Pulmonary artery endothelial cell (primary cell): ENCODE measurements at regions not wholly inside any gene's neighbourhood (a gene's known extent, or its start where the extent isn't known, plus 50 kb on each side); places are given as distances from the start of the nearest gene placed in this dataset.
"Not testable (repeated sequence)": the region's sequence is repeated elsewhere in the genome, so short reads cannot be mapped to it uniquely, and the experiment has no call there.

ENCODE experiments used
- DNase-seq: peaks from one replicate; pipeline ENCODE4 v3.0.0-alpha.2; 2011; ENCODE audit warnings: low read depth, low spot score

DNA sequence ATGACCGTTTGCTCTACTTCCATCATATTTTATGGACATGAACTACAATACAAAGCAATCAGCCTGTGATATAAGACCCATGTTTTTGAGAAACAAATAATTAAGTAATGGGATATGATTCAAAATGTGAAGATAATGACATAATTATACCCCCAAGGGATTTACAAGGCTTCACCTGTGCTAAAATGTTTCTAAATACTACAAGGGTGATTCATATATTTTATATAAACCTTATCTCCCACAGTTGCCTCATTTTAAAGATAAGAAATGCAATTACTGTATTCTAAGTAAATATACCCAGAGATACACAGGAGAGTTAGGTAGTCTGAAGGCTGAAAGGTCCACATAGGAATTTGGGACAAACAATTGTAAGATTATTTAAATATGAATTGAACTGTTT lies 662.0 kb upstream of the CHD1 start:
- DNase-seq, result no peak

DNA sequence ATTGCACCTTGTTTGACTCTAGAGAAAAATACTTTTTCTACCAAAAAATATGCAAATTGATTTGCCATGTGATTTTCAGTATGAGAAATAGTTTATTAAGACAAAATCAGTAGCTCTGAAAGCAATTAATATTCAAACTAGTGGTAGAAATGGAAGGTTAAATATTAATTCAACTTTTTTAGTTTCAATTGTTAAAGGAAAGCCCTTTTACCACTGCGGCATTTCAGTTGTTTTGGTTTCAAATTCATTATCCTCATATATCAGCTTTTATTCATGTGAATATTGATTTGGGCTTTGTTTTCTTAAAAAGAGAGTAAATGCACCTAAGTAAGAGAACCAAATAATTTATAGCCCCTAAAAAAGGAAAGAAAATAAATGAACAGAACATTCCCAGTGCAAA lies 660.6 kb upstream of the CHD1 start:
- DNase-seq, result no peak

DNA sequence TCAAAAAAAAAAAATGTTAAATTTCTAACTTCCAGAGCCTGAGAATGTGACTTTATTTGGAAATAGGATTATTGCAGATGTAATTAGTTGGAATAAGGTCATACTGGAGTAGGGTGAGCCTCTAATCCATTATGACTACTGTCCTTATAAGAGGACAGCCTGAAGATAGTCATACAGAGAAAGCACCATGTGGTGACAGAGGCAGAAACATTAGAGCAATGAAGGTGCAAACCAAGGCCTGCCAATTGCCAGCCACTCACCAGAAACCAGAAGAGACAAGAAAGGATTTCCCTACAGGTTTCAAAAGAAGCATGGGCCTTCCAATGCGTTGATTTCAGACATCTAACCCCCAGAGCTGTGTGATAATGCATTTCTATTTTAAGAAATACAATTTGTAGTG lies 659.2 kb upstream of the CHD1 start:
- no peak for DNase-seq

DNA sequence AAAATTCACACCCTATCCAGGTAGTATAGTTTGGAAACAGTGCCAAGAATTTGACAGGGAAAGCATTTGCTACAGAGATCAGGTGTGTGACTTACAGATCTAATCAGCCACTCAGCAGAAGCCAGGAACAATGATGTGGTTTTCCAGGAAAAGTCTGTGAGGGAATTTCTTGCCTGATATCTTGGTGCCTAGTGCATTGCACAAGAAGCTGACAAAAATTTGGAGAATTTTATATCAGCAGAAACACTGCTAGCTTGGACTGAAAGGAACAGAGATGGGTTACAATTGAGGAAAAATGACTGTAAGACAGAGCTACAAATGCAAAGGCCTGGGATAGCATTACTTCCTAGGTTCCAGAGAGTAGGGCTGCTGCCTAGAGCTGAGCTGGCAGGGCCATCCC lies 658.1 kb upstream of the CHD1 start:
- DNase-seq, result no peak

DNA sequence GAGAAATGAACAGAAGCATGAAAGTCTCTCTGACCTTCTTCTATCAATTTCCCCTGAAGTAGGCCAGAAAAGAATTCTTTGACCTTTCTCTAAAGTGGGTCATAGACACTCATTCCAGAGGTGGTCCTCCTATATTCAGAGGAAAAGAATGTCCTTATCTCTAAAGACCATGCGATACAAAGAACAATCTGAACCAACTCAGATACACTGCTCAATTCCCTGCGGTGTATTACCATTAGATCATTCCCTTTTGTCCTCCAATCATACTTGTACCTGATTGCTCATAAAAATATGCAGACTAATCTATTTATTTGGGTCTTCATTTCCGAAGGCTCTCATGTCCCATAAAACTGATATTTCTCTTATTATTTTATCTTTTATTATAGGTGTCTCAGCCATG lies 652.4 kb upstream of the CHD1 start:
- DNase-seq, result peak; percentile 40

DNA sequence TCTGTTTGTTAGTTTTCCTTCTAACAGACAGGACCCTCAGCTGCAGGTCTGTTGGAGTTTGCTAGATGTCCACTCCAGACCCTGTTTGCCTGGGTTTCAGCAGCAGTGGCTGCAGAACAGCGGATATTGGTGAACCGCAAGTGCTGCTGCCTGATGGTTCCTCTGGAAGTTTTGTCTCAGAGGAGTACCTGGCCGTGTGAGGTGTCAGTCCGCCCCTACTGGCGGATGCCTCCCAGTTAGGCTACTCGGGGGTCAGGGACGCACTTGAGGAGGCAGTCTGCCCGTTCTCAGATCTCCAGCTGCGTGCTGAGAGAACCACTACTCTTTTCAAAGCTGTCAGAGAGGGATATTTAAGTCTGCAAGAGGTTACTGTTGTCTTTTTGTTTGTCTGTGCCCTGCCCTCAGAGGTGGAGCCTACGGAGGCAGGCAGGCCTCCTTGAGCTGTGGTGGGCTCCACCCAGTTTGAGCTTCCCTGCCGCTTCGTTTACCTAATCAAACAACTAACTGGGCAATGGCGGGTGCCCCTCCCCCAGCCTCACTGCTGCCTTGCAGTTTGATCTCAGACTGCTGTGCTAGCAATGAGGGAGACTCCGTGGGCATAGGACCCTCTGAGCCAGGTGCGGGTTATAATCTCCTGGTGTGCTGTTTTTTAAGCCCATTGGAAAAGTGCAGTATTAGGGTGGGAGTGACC lies 634.3 kb upstream of the CHD1 start:
- not testable (repeated sequence) for DNase-seq

DNA sequence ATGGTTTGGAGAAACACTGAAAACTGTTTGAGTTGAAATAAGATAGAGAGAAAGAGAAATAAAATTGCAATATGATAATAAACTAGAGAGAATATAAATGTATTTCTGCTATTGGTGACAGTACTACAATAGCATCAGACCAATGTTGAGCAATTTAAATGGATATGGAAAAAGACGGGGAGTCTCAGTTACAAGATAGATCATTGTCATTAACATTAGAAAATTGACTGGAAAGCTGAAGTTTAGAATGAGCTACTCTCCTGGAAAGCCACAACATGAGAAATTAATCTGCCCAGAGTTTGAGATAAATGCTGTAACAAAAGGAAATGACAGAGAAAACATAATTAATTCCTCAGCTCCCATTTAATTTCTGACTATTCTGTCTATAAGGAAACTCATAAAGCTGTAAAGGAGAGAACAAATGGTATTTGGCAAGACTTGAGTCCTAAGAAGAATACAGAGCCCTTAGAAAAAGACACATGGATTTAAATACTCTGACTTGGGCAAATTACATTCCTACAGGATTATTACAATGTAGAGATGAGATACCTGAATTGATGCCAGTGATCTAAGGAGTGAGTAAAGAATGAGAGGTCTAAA lies 624.5 kb upstream of the CHD1 start:
- no peak for DNase-seq

DNA sequence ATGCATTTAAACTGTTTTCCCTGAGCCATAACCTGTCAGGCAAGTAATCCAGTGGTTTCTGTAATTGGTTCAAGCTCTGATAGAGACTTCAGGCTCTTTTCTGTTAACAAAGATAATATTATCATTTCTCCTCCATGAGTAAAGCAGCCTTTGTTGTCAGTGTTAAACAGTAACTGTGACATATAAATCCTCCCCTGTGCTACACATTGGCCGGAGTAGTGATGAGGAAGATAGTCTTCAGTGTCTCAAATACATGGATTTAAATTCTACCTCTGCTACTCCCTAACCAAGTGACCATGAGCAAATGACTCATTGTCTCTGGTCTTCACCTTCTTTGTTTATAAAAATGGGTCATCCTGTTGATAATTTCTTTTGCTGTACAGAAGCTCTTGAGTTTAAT lies 615.5 kb upstream of the CHD1 start:
- DNase-seq, result no peak

DNA sequence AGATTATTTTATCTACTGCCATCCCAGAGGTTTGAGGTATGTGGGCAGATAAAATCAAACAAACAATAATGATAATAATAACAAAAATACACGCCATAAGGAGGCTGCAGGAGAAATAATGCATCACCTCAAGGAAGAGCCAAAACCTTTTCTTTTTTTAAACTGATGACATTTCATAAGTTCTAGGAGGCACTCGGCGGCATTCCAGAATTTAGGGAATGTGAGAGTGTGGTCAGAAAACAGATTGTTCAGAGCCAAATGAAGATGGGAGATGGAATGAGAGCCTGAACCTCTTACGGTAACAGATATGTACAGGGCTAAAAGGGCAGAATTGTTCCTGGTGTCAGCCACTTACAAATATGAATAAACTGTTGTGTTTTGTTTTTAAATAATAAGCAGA lies 615.0 kb upstream of the CHD1 start:
- DNase-seq, result no peak

DNA sequence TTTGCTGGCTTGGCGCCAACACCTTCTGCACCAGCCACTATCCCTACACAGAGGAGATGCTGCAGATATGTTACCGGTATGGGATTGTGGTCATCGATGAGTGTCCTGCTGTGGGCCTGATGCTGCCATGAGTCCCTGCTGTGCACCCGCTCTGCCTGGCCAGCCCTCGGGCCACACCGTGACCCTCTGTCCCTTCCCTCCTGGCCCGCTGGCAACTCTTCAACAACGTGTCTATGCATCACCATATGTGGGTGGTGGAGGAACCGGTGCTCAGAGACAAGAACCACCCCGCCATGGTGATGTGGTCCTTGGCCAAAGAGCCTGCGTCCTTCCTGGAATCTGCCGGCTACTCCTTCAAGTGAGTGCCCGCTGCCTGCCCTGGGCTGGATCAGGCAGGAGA lies 605.4 kb upstream of the CHD1 start:
- DNase-seq, result not testable (repeated sequence)

DNA sequence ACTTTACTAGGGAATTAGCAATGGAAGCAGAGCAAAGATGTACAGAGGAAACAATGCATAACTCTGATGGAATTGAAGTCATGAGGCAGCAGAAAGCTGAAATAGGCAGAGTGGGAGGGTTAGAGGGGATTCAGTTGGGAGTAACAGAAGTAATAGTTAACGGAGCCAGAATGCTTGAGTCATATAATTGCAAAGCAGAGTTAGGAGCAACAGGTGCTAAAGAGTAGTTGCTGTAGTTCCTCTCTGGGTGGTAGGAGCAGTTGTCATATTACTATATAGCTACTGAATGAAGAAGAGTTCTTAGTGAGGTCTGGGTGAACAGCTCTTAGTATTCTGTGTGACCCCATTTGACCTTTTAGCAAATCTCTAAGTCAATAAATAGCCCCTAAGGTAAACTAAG lies 592.9 kb upstream of the CHD1 start:
- not testable (repeated sequence) for DNase-seq

DNA sequence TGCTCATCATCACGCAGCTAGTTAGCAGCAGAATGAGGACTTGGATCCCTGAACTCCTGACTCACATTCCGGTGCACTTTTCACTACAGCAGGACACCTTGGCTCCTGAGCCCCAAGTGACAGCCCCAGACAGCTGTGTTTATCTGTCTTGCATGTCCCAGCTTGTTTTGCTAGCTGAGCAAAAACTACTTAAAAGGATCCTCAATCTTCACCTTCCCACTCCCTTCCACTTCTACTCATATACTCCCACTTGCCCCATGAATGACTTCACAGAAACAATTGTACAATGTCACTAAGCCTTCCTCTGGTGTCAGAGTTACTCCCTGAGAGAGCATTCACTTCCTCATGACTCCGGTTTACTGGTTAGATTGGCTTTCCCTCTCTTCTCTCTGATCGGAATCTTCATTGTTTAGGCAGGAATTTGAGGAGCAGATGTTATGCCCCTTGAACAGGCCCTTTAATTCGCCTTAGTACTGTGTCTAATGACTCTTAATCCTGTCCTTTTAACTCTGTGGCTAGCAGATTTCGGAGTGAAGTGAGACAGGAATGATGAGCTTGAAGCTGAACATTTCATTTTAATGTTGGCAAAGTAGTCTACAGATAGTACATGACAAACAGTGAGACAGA lies 587.2 kb upstream of the CHD1 start:
- DNase-seq, result not testable (repeated sequence)

DNA sequence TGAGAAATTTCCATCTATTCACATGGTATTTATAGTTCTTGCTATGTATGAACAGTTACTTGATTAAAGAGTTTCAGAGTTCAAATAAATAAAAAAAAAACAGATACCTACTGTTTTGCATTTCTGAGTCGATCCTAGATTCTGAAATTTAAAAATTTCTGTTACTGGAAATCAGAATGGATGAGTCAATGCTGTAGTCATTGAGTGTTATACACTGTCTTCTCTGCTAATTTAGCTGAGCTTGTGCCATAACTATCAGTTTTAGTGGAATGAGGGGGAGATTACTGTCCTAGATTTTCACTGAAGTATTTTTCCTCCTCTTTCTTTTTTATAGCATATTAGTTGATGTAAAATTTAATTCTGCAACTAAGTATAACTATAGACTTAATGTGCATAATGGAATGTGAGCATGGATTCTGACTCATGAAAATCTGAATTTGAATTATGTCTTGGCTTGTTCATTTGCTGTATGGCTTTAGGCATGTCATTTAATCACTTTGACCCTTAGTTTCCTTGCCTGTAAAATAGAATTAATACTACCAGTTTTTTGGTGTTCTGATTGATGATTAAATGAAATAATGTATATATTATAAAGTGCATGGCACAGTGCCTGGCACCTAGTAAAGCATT lies 581.5 kb upstream of the CHD1 start:
- not testable (repeated sequence) for DNase-seq

DNA sequence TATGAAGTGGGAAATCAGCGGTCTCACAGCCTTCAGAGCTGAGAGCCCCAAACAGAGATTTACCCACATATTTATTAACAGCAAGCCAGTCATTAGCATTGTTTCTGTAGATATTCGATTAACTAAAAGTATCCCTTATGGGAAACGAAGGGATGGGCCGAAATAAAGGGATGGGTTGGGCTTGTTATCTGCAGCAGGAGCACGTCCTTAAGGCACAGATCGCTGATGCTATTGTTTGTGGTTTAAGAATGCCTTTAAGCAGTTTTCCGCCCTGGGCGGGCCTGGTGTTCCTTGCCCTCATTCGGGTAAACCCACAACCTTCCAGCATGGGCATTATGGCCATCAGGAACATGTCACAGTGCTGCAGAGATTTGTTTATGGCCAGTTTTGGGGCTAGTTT lies 580.3 kb upstream of the CHD1 start:
- not testable (repeated sequence) for DNase-seq

DNA sequence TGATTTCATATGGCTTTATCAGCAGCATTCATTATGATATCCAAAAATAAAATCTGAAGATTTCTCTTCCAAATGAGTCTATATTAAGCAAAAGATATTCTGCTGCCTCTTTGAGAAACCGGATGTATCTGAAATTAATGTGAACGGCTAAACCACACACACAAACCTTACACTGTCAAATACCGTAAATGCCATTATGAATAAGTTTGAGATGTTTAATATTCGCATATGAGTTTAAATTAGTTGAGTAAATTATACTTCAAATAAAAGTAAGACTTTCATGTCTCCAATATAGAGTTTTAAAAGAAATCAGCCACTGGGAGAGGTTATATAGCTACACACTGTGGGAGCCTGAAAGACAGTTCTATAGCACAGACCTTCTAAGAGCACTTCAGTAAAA lies 566.6 kb upstream of the CHD1 start:
- not testable (repeated sequence) for DNase-seq

DNA sequence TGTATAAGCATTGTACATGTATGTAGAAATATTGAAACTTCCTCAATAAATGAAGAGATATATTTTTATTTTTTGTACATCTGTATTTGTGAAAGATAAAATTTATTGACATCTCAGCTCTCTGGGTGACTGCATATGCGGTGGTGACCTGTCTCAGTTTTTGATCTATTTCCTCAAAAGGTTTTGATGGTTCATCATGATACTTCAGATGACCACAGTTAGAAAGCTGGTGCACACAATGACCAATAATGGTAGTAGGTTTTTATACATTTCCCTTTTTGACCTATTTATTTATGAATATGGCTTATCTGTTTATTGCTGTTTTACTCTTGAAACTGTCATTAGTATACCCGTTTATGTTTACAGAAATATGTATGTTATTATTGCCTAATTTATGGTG lies 549.6 kb upstream of the CHD1 start:
- not testable (repeated sequence) for DNase-seq

DNA sequence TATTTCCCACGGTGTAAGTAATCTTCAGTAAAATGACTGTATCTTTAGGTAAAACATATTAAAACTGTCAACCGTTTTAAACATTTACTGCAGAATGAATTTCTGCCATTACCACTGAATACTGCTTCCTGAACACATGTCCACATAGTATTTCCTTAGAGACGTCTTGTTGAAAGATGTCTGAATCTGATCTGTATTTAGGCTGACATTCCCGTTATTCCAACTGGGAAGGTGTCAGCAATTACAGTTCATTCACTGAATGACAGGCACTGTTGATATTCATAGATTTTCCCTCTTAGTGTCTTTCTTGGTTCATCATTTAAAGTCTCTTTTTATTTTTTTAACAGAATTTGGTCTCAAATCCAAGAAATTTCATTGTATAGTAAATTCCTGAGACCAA lies 544.5 kb upstream of the CHD1 start:
- DNase-seq, result not testable (repeated sequence)

DNA sequence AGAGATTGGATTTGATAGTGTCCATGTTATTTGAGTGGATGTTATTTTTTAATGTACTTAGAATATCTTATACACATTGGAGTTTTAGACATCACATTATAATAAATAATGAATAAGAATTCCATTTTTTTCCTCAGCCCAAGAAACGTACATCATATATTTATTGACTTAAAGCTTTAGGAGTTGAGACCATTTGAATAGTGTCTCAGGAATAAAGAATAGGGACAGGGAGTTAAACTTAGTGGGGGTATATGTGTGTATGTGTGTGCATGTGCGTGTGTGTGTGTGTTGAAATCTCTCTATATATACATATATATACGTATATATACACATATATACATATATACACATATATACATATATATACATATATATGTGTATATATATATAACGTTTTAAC lies 542.9 kb upstream of the CHD1 start:
- DNase-seq, result not testable (repeated sequence)

DNA sequence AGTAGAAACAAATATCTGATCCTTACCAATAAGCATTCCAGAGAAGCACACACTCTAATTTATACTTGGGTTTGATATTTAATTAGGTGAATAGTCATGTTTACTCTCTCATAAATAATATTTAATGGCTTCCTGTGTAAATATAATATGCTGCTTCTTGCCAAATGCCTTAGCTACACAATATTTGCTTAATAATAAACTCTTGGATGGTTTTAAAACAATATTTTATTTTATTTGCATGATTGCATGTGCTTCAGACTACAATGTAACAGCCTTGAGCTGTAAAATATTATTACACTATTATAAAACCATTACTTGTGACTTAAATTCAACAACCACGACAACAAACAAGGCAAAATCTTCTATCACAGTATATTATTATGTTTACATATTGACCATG lies 542.4 kb upstream of the CHD1 start:
- DNase-seq, result not testable (repeated sequence)

DNA sequence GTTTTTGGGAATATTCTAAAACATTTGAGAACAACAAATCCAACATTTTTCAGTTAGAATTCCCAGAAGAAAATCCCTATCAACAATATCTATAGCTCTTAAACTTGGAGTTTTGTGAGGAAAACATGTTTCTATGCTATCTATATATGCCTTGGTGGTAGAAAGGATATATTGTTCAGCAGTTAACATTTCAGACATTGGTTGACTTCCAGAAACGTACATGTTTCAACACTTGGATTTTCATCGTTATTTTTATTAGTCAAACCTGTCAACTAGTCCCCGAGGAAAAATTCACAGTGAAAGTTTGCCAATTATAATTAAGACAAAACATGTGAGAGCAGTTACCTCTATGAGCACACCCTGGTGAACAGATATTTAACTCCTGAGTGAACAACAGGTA lies 541.8 kb upstream of the CHD1 start:
- DNase-seq, result not testable (repeated sequence)

DNA sequence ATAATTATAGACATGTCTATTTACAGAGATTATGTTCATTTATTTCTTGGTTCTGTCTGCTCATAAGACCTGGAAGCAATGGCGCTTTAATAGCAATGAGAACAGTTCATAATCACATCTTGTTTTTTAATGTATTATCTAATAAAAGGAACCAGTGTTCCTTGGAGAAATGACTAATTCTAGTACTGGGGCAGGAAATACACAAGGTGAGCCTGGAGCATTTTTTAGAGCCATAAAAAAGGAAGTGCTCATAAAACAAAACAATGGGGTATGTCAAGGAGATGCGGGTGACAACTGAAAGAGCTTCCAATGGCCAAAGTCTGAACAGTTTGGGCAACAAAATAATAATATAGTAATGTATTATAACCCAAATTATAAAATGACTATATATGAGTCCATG lies 531.9 kb upstream of the CHD1 start:
- DNase-seq, result no peak

DNA sequence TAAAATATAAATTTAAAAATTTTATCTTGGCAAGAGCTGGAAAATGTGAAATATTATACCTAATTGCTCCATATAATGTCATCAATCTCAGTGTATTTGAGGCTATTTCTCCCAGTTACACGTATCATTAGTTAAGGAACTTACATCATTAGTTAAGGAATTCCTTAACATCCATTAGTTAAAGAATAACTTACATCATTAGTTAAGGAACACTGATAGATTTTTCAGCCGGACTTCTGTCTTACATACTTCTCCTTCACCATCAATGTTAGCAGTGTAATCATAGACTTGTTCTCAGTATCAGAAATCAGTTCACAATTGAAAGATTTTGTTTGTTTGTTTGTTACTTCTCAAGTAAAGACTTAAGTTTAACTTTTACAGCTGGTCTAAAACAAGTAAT lies 524.4 kb upstream of the CHD1 start:
- no peak for DNase-seq

DNA sequence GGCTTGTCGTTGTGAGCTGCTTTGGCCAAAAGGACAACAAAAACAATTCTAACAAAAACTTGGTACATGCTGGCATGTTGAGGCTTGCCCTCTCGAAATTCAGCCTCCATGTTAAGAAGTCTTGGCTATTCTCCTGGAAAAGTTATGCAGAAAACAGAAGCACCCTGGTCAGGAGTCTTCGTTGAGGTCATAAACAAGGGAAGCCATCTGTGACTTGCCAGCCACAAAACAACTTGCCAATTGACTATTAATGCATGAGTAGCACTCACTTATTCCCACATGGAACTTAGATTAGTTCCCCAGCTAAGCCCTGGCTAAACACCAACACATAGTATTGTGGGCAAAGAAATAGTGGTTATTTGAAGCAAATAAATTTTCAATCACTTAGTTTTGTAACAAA lies 521.0 kb upstream of the CHD1 start:
- DNase-seq, result no peak
